K562 (cell line): ENCODE measurements at regions not wholly inside any gene's neighbourhood (a gene's known extent, or its start where the extent isn't known, plus 50 kb on each side); places are given as distances from the start of the nearest gene placed in this dataset.

Experiments used
- CREM ChIP-seq: IDR thresholded peaks from 2 replicates; pipeline ENCODE4 v1.6.1; 2014; ENCODE audit warnings: antibody characterized with exemption, low read depth
- HCFC1 ChIP-seq: IDR thresholded peaks from 2 replicates; pipeline ENCODE4 v1.6.1; 2012; ENCODE audit warnings: low read depth, low read length, improper control_type of control experiment
- NFE2L1 ChIP-seq: fragments of 450-650 bp; IDR thresholded peaks from 2 replicates; pipeline ENCODE4 v1.6.1; 2016; ENCODE audit warnings: missing genetic modification characterization, low read depth, mild to moderate bottlenecking, missing compliant biosample characterization, moderate library complexity, borderline replicate concordance
- SPI1 ChIP-seq: IDR thresholded peaks from 2 replicates; pipeline ENCODE4 v1.6.1; 2011; ENCODE audit warnings: low read depth, low read length, control low read depth, borderline replicate concordance
- USF2 ChIP-seq: sonication (generic); formaldehyde crosslinking; IDR thresholded peaks from 2 replicates; pipeline ENCODE4 v1.5.0; 2020; ENCODE audit warnings: missing genetic modification reagents
- ZNF354B ChIP-seq: fragments of 250-450 bp; sonication (Bioruptor Pico); IDR thresholded peaks from 2 replicates; pipeline ENCODE4 v1.4.0; 2020

- TF ChIP-seq NFE2L1 (no peak), CREM (no peak), ZNF354B (no peak), USF2 (CRISPR knock-in tag) (no peak), HCFC1 (no peak), SPI1 (no peak)
Measured at GRCh38 chr4:108336076-108336475, 167.3 kb upstream of the LEF1 start.
